T-helper 1 cell treated with Interleukin-12 subunit alpha and Interleukin-12 subunit beta and Interleukin-4 antibody, amounts not matched to agents 30 ng/mL and 1 ng/mL, for 36 hours (primary cell): ENCODE measurements at regions not wholly inside any gene's neighbourhood (a gene's known extent, or its start where the extent isn't known, plus 50 kb on each side); places are given as distances from the start of the nearest gene placed in this dataset.

Experiments used
- intact Hi-C: fragments of 100-400 bp; cut with micrococcal nuclease; formaldehyde crosslinking; loops from one replicate; pipeline ENCODE4 v1.15.1; 2024

GRCh38 chr2:203812294-203813221 lies 55.0 kb upstream of the CTLA4 start:
- intact Hi-C loops = loop anchor here (5.0 to 10.0 kb wide), 3 partner anchors 488 to 1175 kb away; partner anchors contain the start of genes ABI2, CARF and WDR12

DNA sequence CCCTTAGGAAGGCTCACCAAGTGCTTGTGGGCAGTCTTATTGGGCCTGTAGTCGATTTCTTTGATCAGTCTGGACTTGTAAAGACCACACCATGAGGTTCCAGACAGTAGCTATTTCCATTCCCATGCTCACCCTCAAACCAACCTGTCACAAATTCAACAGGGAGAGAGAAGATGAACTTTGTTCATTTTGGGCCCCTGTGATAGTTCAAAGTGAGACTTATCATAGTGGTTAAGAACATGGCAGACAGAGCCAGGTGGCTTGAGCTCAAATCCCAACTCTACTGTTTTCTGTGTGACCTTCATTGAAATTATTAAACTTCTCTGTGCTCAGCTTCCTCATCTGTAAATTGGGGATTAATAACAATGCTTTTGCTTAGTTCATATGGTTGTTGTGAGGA lies 53.9 kb upstream of the CTLA4 start:
- intact Hi-C loops = loop anchor here (2.0 to 10.0 kb wide), 4 partner anchors 73 to 1176 kb away; partner anchors contain the start of genes ABI2, CARF and WDR12

DNA sequence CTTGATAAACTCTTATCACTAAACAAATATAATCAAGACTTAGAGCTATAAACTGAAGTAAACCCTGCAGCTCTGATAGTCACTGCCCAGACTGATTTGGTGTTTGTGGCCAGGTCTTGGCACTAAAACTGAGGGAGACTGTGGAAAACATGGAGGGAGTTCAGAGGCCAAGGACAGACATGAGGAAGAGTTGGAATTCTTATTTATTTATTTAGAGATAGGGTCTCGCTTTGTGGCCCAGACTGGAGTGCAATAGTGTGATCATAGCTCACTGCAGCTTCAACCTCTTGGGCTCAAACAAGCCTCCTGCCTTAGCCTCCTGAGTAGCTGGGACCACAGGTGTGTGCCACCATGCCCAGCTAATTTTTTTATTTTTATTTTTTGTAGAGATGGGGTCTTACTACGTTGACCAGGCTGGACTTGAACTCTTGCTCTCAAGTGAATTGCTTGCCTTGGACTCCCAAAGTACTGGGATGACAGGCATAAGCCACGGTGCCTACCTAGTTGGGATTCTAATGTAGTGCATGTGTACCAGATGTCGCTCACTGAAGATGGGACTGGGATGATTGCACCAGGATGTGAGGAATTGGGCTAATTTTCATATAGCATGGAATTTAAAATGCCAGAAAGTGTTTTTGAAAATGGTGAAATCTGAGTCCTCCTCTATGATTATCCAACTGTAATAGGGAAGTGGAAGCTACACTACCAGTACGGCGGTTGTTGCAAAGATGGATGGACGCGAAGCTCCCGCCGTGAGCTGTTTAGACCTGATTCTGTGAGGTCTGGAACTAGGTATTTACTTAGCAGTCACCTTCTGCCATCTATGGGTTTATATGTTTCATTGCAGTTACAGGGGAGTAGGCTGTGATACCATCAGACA lies 52.7 kb upstream of the CTLA4 start:
- intact Hi-C loops = loop anchor here (1.0 to 10.0 kb wide), 17 partner anchors 33 to 1242 kb away; partner anchors contain the start of genes ABI2, CARF, CTLA4 and CYP20A1

DNA sequence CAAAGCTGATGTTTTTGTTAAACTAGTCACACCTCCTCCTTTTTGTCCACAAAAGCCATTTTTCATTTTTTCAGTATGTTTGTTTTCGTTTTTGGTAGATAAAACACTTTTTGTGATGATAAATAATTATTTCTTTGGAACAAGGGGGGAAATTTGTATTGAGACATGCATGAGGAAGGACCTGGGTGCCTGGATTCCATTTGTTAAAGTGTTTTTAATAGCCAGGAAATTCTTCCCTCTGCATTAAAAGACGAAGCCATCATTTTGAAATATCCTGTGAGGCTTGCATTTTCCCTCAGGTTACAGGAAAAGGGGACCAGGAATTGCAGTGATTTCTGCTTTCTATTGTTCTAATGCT lies 52.1 kb upstream of the CTLA4 start:
- intact Hi-C loops = loop anchor here (1.0 to 10.0 kb wide), 16 partner anchors 33 to 1242 kb away; partner anchors contain the start of genes ABI2, CARF, CTLA4 and CYP20A1

GRCh38 chr2:203817147-203817546 lies 50.4 kb upstream of the CTLA4 start:
- intact Hi-C loops = loop anchor here (10.0 kb wide), 2 partner anchors 492 to 902 kb away; partner anchors contain the start of genes ABI2, CARF and WDR12
